Choroid plexus epithelial cell (primary cell): ENCODE measurements at regions not wholly inside any gene's neighbourhood (a gene's known extent, or its start where the extent isn't known, plus 50 kb on each side); places are given as distances from the start of the nearest gene placed in this dataset.

ENCODE experiments used
- DNase-seq: peaks from one replicate; pipeline ENCODE4 v3.0.0-alpha.2; 2010; ENCODE audit warnings: low read depth
- H3K4me3 ChIP-seq: 2 replicates; pipeline ENCODE4 v1.5.1; 2011; ENCODE audit warnings: low read depth, mild to moderate bottlenecking, control low read depth, low read length, moderate library complexity
- CTCF ChIP-seq: conservative IDR thresholded peaks from 2 replicates; pipeline ENCODE4 v1.5.1; 2011; ENCODE audit warnings: low read depth, mild to moderate bottlenecking, control low read depth, inconsistent platforms, low read length, moderate library complexity

DNA sequence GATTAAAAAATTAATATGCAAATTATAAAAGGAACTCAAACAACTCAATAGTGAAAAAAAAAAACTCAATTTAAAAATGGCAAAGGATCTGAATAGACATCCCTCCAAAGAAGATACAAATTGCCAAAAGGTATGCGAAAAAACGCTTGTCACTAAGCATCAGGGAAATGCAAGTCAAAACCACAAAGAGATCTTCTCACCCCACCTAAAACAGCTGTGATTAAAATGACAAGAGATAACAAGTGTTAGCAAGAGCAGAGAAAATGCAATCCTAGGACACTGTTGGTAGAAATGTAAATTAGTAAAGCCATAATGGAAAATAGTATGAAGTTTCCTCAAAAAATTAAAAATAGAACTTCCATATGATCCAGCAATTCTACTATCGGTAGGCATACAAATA lies 166.3 kb upstream of the ZC3H12C start:
- no peak for DNase-seq
- TF ChIP-seq CTCF: no peak
- H3K4me3 ChIP-seq: no peak overlapping the region

GRCh38 chr11:109929308-109929707 lies 163.9 kb upstream of the ZC3H12C start:
- no peak overlapping the region for H3K4me3 ChIP-seq
- no peak for TF ChIP-seq CTCF
- no peak for DNase-seq

DNA sequence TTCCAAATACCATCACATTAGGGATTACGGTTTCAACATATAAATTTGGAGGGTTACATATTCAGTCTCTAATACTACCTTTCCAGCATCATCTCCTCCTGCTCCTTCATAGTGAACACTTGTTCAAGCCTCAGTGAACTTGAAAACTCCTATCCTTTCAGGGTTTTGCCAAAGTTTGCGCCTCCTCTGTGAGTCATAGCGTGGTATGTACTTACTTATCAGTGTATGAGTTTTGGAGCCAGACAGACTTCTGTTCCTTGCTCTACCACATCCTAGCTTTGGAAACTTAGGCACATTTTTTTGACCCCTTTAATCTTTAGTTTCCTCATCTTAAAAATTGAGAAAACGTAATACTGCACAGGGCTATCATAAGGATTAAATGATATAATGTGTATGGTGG lies 160.1 kb upstream of the ZC3H12C start:
- DNase-seq: peak; percentile 51
- no peak for TF ChIP-seq CTCF
- H3K4me3 ChIP-seq: no peak overlapping the region

GRCh38 chr11:109934151-109934550 lies 159.0 kb upstream of the ZC3H12C start:
- TF ChIP-seq CTCF: no peak
- no peak for DNase-seq
- no peak overlapping the region for H3K4me3 ChIP-seq

DNA sequence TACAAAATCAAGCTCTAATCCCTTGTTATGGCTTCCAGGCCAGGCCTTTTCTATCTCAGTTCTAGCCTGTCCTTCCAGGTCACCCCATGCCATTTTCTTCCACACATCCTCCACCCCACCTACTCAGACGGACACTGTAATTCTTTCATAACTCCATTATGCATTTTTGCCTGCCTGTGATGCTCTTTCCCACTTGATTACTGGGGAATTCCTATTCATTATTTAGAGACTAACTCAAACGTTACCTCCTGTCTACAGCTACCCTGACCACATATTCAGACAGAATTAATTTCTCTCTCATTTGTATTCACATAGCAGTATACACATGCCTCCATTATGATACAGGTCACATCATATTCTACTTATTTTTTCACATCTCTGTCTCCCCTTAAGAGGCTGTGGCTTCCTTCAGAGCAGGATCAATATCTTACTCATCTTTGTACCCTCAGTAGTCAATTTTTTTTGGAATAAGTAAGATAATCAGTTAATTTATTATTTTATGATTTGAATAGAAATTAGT lies 156.5 kb upstream of the ZC3H12C start:
- no peak overlapping the region for H3K4me3 ChIP-seq
- TF ChIP-seq CTCF: no peak

DNA sequence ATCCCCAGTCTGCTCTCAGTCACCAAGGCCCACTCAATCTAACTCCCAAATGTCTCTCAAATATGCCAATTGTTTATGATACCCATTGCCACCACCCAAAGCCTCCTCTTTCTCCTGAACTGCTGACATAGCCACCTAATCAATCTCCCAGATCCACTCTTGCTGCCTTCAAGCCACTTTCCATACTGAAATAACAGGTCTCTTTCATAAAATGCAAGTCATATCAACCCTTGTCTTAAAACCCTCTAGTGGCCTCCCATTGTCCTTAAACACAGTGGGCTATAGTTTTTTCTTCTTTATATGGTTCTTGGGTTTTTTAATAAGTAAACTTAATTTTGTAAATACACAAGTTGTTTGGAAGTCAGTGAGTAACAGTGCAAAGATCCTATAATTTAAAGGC lies 155.2 kb upstream of the ZC3H12C start:
- DNase-seq: no peak
- H3K4me3 ChIP-seq: no peak overlapping the region
- TF ChIP-seq CTCF: no peak

More for the DNA sequence above, 156.5 kb upstream of the ZC3H12C start:
- DNase-seq: no peak

- H3K4me3 ChIP-seq: no peak overlapping the region
- peak; percentile 83 for TF ChIP-seq CTCF
- DNase-seq: peak; percentile 93
These were observed 153.9 kb upstream of the ZC3H12C start for GRCh38 chr11:109939166-109939810.
